Smooth muscle cell of the brain vasculature (primary cell): ENCODE measurements at regions not wholly inside any gene's neighbourhood (a gene's known extent, or its start where the extent isn't known, plus 50 kb on each side); places are given as distances from the start of the nearest gene placed in this dataset.
"Not testable (repeated sequence)": the region's sequence is repeated elsewhere in the genome, so short reads cannot be mapped to it uniquely, and the experiment has no call there.

Source experiments
- DNase-seq: peaks from one replicate; pipeline ENCODE4 v3.0.0-alpha.2; 2012; ENCODE audit warnings: low read depth, low spot score

- no peak for DNase-seq
Measured at GRCh38 chr3:181533811-181534210, 177.9 kb upstream of the SOX2 start.

GRCh38 chr3:181530584-181530983 is 181.1 kb upstream of the SOX2 start:
- no peak for DNase-seq

- no peak for DNase-seq
Measured at GRCh38 chr3:181521831-181522230, 189.9 kb upstream of the SOX2 start.

- DNase-seq, result no peak
Measured at GRCh38 chr3:181518222-181518621, 193.5 kb upstream of the SOX2 start.

- no peak for DNase-seq
Measured at GRCh38 chr3:181512787-181513186, 198.9 kb upstream of the SOX2 start.

- DNase-seq, result no peak
Measured at GRCh38 chr3:181510500-181510899, 201.2 kb upstream of the SOX2 start.

- no peak for DNase-seq
Measured at GRCh38 chr3:181497358-181497757, 214.4 kb upstream of the SOX2 start.

GRCh38 chr3:181493423-181493822 is 218.3 kb upstream of the SOX2 start:
- no peak for DNase-seq

GRCh38 chr3:181488536-181488935 is 223.2 kb upstream of the SOX2 start:
- no peak for DNase-seq

GRCh38 chr3:181487236-181487978 is 224.3 kb upstream of the SOX2 start:
- no peak for DNase-seq

- no peak for DNase-seq
Measured at GRCh38 chr3:181486141-181486885, 225.4 kb upstream of the SOX2 start.

GRCh38 chr3:181484026-181484425 is 227.7 kb upstream of the SOX2 start:
- no peak for DNase-seq

- not testable (repeated sequence) for DNase-seq
Measured at GRCh38 chr3:181475146-181475545, 236.6 kb upstream of the SOX2 start.

GRCh38 chr3:181470349-181470748 is 241.4 kb upstream of the SOX2 start:
- no peak for DNase-seq

- DNase-seq, result no peak
Measured at GRCh38 chr3:181464033-181464694, 247.6 kb upstream of the SOX2 start.

GRCh38 chr3:181461381-181461780 is 250.3 kb upstream of the SOX2 start:
- no peak for DNase-seq

GRCh38 chr3:181459516-181459915 is 252.2 kb upstream of the SOX2 start:
- DNase-seq, result no peak

- no peak for DNase-seq
Measured at GRCh38 chr3:181458857-181459256, 252.9 kb upstream of the SOX2 start.

- DNase-seq, result no peak
Measured at GRCh38 chr3:181457756-181458155, 254.0 kb upstream of the SOX2 start.

- DNase-seq, result no peak
Measured at GRCh38 chr3:181457190-181457589, 254.5 kb upstream of the SOX2 start.

- no peak for DNase-seq
Measured at GRCh38 chr3:181455276-181455675, 256.4 kb upstream of the SOX2 start.

GRCh38 chr3:181454451-181455027 is 257.2 kb upstream of the SOX2 start:
- DNase-seq, result no peak
